ENCODE measurements at regions not wholly inside any gene's neighbourhood (a gene's known extent, or its start where the extent isn't known, plus 50 kb on each side); places are given as distances from the start of the nearest gene placed in this dataset.

- TF ChIP-seq CTCF (conservative IDR thresholded peaks at IDR 0.05; ENCODE audit: low read depth) = no peak
- no peak for DNase-seq (ENCODE audit: low spot score)
- ChIA-PET POLR2A (ENCODE audit: low non-redundant PET) (no interaction called here), CTCF (no interaction called here)
- H3K27ac ChIP-seq = no peak overlapping the region
Observed at GRCh38 chr3:148605521-148605920, 92.2 kb upstream of the AGTR1 start.

GRCh38 chr3:148606979-148607378 is 90.7 kb upstream of the AGTR1 start:
- no peak overlapping the region for H3K27ac ChIP-seq
- DNase-seq (ENCODE audit: low spot score) = no peak
- CTCF ChIA-PET = no interaction called here
- POLR2A ChIA-PET (ENCODE audit: low non-redundant PET) = no interaction called here
- TF ChIP-seq CTCF (conservative IDR thresholded peaks at IDR 0.05; ENCODE audit: low read depth) = no peak

- CTCF ChIA-PET = no interaction called here
Observed at GRCh38 chr3:148607491-148607890, 90.2 kb upstream of the AGTR1 start.

GRCh38 chr3:148612278-148612677 is 85.4 kb upstream of the AGTR1 start:
- DNase-seq (ENCODE audit: low spot score) = no peak
- no peak overlapping the region for H3K27ac ChIP-seq
- no peak for TF ChIP-seq CTCF (conservative IDR thresholded peaks at IDR 0.05; ENCODE audit: low read depth)
- ChIA-PET CTCF (no interaction called here), POLR2A (ENCODE audit: low non-redundant PET) (no interaction called here)

More at GRCh38 chr3:148607491-148607890, 90.2 kb upstream of the AGTR1 start:
- no peak overlapping the region for H3K27ac ChIP-seq
- DNase-seq (ENCODE audit: low spot score) = no peak
- TF ChIP-seq CTCF (conservative IDR thresholded peaks at IDR 0.05; ENCODE audit: low read depth) = no peak
- POLR2A ChIA-PET (ENCODE audit: low non-redundant PET) = no interaction called here

GRCh38 chr3:148615382-148615781 is 82.3 kb upstream of the AGTR1 start:
- no peak for DNase-seq (ENCODE audit: low spot score)
- ChIA-PET CTCF (no interaction called here), POLR2A (ENCODE audit: low non-redundant PET) (no interaction called here)
- no peak for TF ChIP-seq CTCF (conservative IDR thresholded peaks at IDR 0.05; ENCODE audit: low read depth)
- H3K27ac ChIP-seq = no peak overlapping the region

- CTCF ChIA-PET = interaction anchor here (0.6 kb wide), 1 partner anchor 23 kb away, joined by 7 read pairs; no protein-coding TSS in a partner anchor
- POLR2A ChIA-PET (ENCODE audit: low non-redundant PET) = no interaction called here
Observed at GRCh38 chr3:148625095-148625736, 72.5 kb upstream of the AGTR1 start.

More at GRCh38 chr3:148625095-148625736, 72.5 kb upstream of the AGTR1 start:
- no peak overlapping the region for H3K27ac ChIP-seq
- DNase-seq (ENCODE audit: low spot score) = no peak
- no peak for TF ChIP-seq CTCF (conservative IDR thresholded peaks at IDR 0.05; ENCODE audit: low read depth)

All from RWPE1 (cell line).